HG03520 (cell line): ENCODE measurements at regions not wholly inside any gene's neighbourhood (a gene's known extent, or its start where the extent isn't known, plus 50 kb on each side); places are given as distances from the start of the nearest gene placed in this dataset.

ENCODE experiments used
- ATAC-seq: cut with Tn5 transposase; IDR thresholded peaks from one replicate; pipeline ENCODE4 v1.9.1; 2021; ENCODE audit warnings: mild to moderate bottlenecking, moderate library complexity; ENCODE audit not compliant: unreplicated experiment

- ATAC-seq, result no peak
Measured at GRCh38 chr1:192038567-192038966, 119.7 kb upstream of the RGS18 start.

- ATAC-seq, result no peak
Measured at GRCh38 chr1:192045131-192045530, 113.1 kb upstream of the RGS18 start.

GRCh38 chr1:192053531-192053971, 104.7 kb upstream of the RGS18 start:
- ATAC-seq, result no peak

GRCh38 chr1:192057766-192058165, 100.5 kb upstream of the RGS18 start:
- no peak for ATAC-seq

- ATAC-seq, result no peak
Measured at GRCh38 chr1:192059407-192059806, 98.9 kb upstream of the RGS18 start.

GRCh38 chr1:192061556-192061955, 96.7 kb upstream of the RGS18 start:
- no peak for ATAC-seq

GRCh38 chr1:192065087-192065486, 93.2 kb upstream of the RGS18 start:
- no peak for ATAC-seq

- no peak for ATAC-seq
Measured at GRCh38 chr1:192066202-192066601, 92.1 kb upstream of the RGS18 start.

- ATAC-seq, result no peak
Measured at GRCh38 chr1:192067360-192067759, 90.9 kb upstream of the RGS18 start.

GRCh38 chr1:192070213-192070612, 88.0 kb upstream of the RGS18 start:
- no peak for ATAC-seq

- no peak for ATAC-seq
Measured at GRCh38 chr1:192080684-192081083, 77.6 kb upstream of the RGS18 start.

GRCh38 chr1:192081359-192081758, 76.9 kb upstream of the RGS18 start:
- no peak for ATAC-seq

- no peak for ATAC-seq
Measured at GRCh38 chr1:192086644-192087043, 71.6 kb upstream of the RGS18 start.

GRCh38 chr1:192087334-192087733, 70.9 kb upstream of the RGS18 start:
- no peak for ATAC-seq

- ATAC-seq, result no peak
Measured at GRCh38 chr1:192088496-192088895, 69.8 kb upstream of the RGS18 start.

GRCh38 chr1:192098001-192098400, 60.3 kb upstream of the RGS18 start:
- no peak for ATAC-seq

GRCh38 chr1:192099328-192099727, 58.9 kb upstream of the RGS18 start:
- ATAC-seq, result no peak

- ATAC-seq, result no peak
Measured at GRCh38 chr1:192100686-192101468, 57.4 kb upstream of the RGS18 start.

- ATAC-seq, result no peak
Measured at GRCh38 chr1:192104128-192104527, 54.1 kb upstream of the RGS18 start.

GRCh38 chr1:192104852-192105251, 53.4 kb upstream of the RGS18 start:
- ATAC-seq, result no peak

GRCh38 chr1:192108161-192108560, 50.1 kb upstream of the RGS18 start:
- no peak for ATAC-seq
